GM23248 (cell line): ENCODE measurements at regions not wholly inside any gene's neighbourhood (a gene's known extent, or its start where the extent isn't known, plus 50 kb on each side); places are given as distances from the start of the nearest gene placed in this dataset.

Experiments
- EZH2 ChIP-seq: fragments of 200-600 bp; sonication (generic); IDR thresholded peaks from 2 replicates; pipeline ENCODE4 v1.6.1; 2018; ENCODE audit warnings: antibody characterized with exemption, mild to moderate bottlenecking; ENCODE audit not compliant: insufficient read depth, poor library complexity, severe bottlenecking
- EZH2phosphoT487 ChIP-seq: fragments of 200-600 bp; sonication (generic); IDR thresholded peaks from 2 replicates; pipeline ENCODE4 v1.6.1; 2018; ENCODE audit warnings: antibody characterized with exemption, moderate library complexity, mild to moderate bottlenecking, low read depth; ENCODE audit not compliant: insufficient read depth

DNA sequence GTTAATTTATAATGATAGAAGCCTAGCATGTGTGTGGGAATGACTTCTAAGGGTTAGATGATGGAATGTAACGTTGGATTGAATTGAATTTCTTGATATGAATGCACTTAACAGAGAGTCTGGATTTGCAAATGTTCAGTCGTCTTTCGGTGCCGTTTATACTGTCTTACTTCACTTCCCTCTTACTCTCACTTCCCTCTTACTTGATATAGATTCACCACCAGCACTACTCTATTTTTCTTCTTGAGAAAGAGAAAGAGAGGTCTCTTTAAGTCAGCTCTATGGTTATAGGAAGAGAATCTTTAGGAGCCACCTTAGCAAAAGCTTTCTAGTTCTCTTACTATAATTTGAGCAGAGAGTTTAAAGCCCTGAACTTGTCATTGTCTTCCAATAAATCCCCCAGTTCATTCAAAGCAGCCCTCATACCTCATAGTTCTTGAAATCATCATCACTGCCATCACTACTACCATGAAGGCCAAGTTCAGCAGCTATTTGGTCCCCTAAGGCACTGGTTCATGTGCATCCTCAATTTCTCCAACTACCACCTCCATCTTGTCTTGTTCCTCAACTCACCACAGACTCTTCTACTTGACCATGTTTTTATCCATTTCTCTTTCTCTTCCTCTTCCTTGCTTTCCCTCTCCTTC lies 501.7 kb upstream of the TCF4 start:
- TF ChIP-seq EZH2 (no peak), EZH2phosphoT487 (no peak)
